ACC112 (cell line): ENCODE measurements at regions not wholly inside any gene's neighbourhood (a gene's known extent, or its start where the extent isn't known, plus 50 kb on each side); places are given as distances from the start of the nearest gene placed in this dataset.

ENCODE experiments used
- H2AFZ ChIP-seq: fragments of 200-600 bp; sonication (generic); one replicate; pipeline ENCODE4 v1.6.0; 2017; ENCODE audit warnings: antibody characterized with exemption, low read length; ENCODE audit not compliant: unreplicated experiment
- H3K27ac ChIP-seq: fragments of 200-600 bp; sonication (generic); 2 replicates; pipeline ENCODE4 v1.5.1; 2014; ENCODE audit warnings: low read depth, mild to moderate bottlenecking, antibody characterized with exemption, low read length, moderate library complexity
- H3K27me3 ChIP-seq: fragments of 200-600 bp; sonication (generic); 2 replicates; pipeline ENCODE4 v1.6.1; 2014; ENCODE audit warnings: mild to moderate bottlenecking, antibody characterized with exemption, low read length, moderate library complexity, mixed read lengths; ENCODE audit not compliant: insufficient read depth
- H3K36me3 ChIP-seq: fragments of 200-600 bp; sonication (generic); 2 replicates; pipeline ENCODE4 v1.6.1; 2016; ENCODE audit warnings: mild to moderate bottlenecking, antibody characterized with exemption, low read length, moderate library complexity, mixed read lengths; ENCODE audit not compliant: insufficient read depth
- H3K4me1 ChIP-seq: fragments of 200-600 bp; sonication (generic); one replicate; pipeline ENCODE4 v1.6.1; 2016; ENCODE audit warnings: low read length, mixed read lengths; ENCODE audit not compliant: insufficient read depth, unreplicated experiment, control insufficient read depth
- H3K4me3 ChIP-seq: fragments of 200-600 bp; sonication (generic); 2 replicates; pipeline ENCODE4 v1.5.1; 2014; ENCODE audit warnings: mild to moderate bottlenecking, low read depth, low read length
- H3K79me2 ChIP-seq: fragments of 200-600 bp; sonication (generic); one replicate; pipeline ENCODE4 v1.6.0; 2016; ENCODE audit warnings: low read length; ENCODE audit not compliant: control insufficient read depth, unreplicated experiment, insufficient read depth

- no peaks in the 10 kb centered on the region for H3K27me3 ChIP-seq
- H2AFZ ChIP-seq, result no peak overlapping the region
- H3K79me2 ChIP-seq, result no peaks in the 10 kb centered on the region
- no peaks in the 10 kb centered on the region for H3K4me1 ChIP-seq
- no peak overlapping the region for H3K4me3 ChIP-seq
- H3K36me3 ChIP-seq, result no peaks in the 10 kb centered on the region
- no peak overlapping the region for H3K27ac ChIP-seq
Measured at GRCh38 chr4:35697210-35697736, 547.0 kb downstream of the ARAP2 start.

- Histone ChIP-seq H3K4me1 (no peaks in the 10 kb centered on the region), H2AFZ (no peak overlapping the region), H3K27ac (no peak overlapping the region), H3K4me3 (no peak overlapping the region), H3K27me3 (no peaks in the 10 kb centered on the region), H3K79me2 (no peaks in the 10 kb centered on the region), H3K36me3 (no peaks in the 10 kb centered on the region)
Measured at GRCh38 chr4:35700663-35701062, 543.7 kb downstream of the ARAP2 start.

- Histone ChIP-seq H3K4me1 (no peaks in the 10 kb centered on the region), H3K79me2 (no peaks in the 10 kb centered on the region), H2AFZ (no peak overlapping the region), H3K4me3 (no peak overlapping the region), H3K36me3 (no peaks in the 10 kb centered on the region), H3K27ac (no peak overlapping the region), H3K27me3 (no peaks in the 10 kb centered on the region)
Measured at GRCh38 chr4:35709080-35709479, 535.2 kb downstream of the ARAP2 start.

GRCh38 chr4:35710343-35710742, 534.0 kb downstream of the ARAP2 start:
- no peaks in the 10 kb centered on the region for H3K36me3 ChIP-seq
- no peak overlapping the region for H2AFZ ChIP-seq
- H3K27me3 ChIP-seq, result no peaks in the 10 kb centered on the region
- H3K27ac ChIP-seq, result no peak overlapping the region
- no peak overlapping the region for H3K4me3 ChIP-seq
- H3K79me2 ChIP-seq, result no peaks in the 10 kb centered on the region
- no peaks in the 10 kb centered on the region for H3K4me1 ChIP-seq

GRCh38 chr4:35711127-35711526, 533.2 kb downstream of the ARAP2 start:
- no peaks in the 10 kb centered on the region for H3K79me2 ChIP-seq
- no peaks in the 10 kb centered on the region for H3K27me3 ChIP-seq
- no peaks in the 10 kb centered on the region for H3K36me3 ChIP-seq
- no peak overlapping the region for H3K27ac ChIP-seq
- H3K4me3 ChIP-seq, result no peak overlapping the region
- H3K4me1 ChIP-seq, result no peaks in the 10 kb centered on the region
- H2AFZ ChIP-seq, result no peak overlapping the region

- Histone ChIP-seq H2AFZ (no peak overlapping the region), H3K79me2 (no peaks in the 10 kb centered on the region), H3K27ac (no peak overlapping the region), H3K36me3 (no peaks in the 10 kb centered on the region), H3K4me3 (no peak overlapping the region), H3K27me3 (no peaks in the 10 kb centered on the region), H3K4me1 (no peaks in the 10 kb centered on the region)
Measured at GRCh38 chr4:35723973-35724372, 520.3 kb downstream of the ARAP2 start.

- Histone ChIP-seq H3K36me3 (no peaks in the 10 kb centered on the region), H3K79me2 (no peaks in the 10 kb centered on the region), H3K27ac (no peak overlapping the region), H3K4me3 (no peak overlapping the region), H3K4me1 (no peaks in the 10 kb centered on the region), H2AFZ (no peak overlapping the region), H3K27me3 (no peaks in the 10 kb centered on the region)
Measured at GRCh38 chr4:35725131-35725530, 519.2 kb downstream of the ARAP2 start.

- H3K27ac ChIP-seq, result no peak overlapping the region
- H3K27me3 ChIP-seq, result no peaks in the 10 kb centered on the region
- H3K4me3 ChIP-seq, result no peak overlapping the region
- no peaks in the 10 kb centered on the region for H3K79me2 ChIP-seq
- H3K4me1 ChIP-seq, result no peaks in the 10 kb centered on the region
- H3K36me3 ChIP-seq, result no peaks in the 10 kb centered on the region
- no peak overlapping the region for H2AFZ ChIP-seq
Measured at GRCh38 chr4:35730414-35730813, 513.9 kb downstream of the ARAP2 start.

- Histone ChIP-seq H2AFZ (no peak overlapping the region), H3K4me1 (no peaks in the 10 kb centered on the region), H3K27me3 (no peaks in the 10 kb centered on the region), H3K79me2 (no peaks in the 10 kb centered on the region), H3K36me3 (no peaks in the 10 kb centered on the region), H3K4me3 (no peak overlapping the region), H3K27ac (no peak overlapping the region)
Measured at GRCh38 chr4:35734381-35735098, 509.8 kb downstream of the ARAP2 start.

GRCh38 chr4:35739308-35739707, 505.0 kb downstream of the ARAP2 start:
- H3K4me1 ChIP-seq, result no peaks in the 10 kb centered on the region
- H3K4me3 ChIP-seq, result no peak overlapping the region
- H3K27ac ChIP-seq, result no peak overlapping the region
- H3K79me2 ChIP-seq, result no peaks in the 10 kb centered on the region
- H2AFZ ChIP-seq, result no peak overlapping the region
- H3K27me3 ChIP-seq, result no peaks in the 10 kb centered on the region
- no peaks in the 10 kb centered on the region for H3K36me3 ChIP-seq

GRCh38 chr4:35754047-35754446, 490.3 kb downstream of the ARAP2 start:
- Histone ChIP-seq H3K79me2 (no peaks in the 10 kb centered on the region), H3K4me3 (no peak overlapping the region), H3K36me3 (no peaks in the 10 kb centered on the region), H3K27ac (no peak overlapping the region), H3K27me3 (no peaks in the 10 kb centered on the region), H3K4me1 (no peaks in the 10 kb centered on the region), H2AFZ (no peak overlapping the region)
